Endothelial cell of umbilical vein (primary cell): ENCODE measurements at regions not wholly inside any gene's neighbourhood (a gene's known extent, or its start where the extent isn't known, plus 50 kb on each side); places are given as distances from the start of the nearest gene placed in this dataset.

Experiments used
- BruUV-seq: library from RNA; stranded (reverse); fragments of 400-500 nt; replicated peaks from 2 replicates; lab custom pipeline; 2021; lab: Mats Ljungman, UMichigan
- CTCF ChIA-PET: fragments of 300-600, 350-600 bp; sonication (Branson Sonifier 250); formaldehyde crosslinking; loops from one replicate; lab custom pipeline; 2021; ENCODE audit warnings: antibody characterized with exemption, inconsistent platforms; lab: Charles Lee
- POLR2A ChIA-PET: fragments of 300-600, 350-600 bp; sonication (Branson Sonifier 250); formaldehyde crosslinking; loops from one replicate; lab custom pipeline; 2021; ENCODE audit warnings: antibody characterized with exemption, inconsistent platforms; lab: Charles Lee
- DNase-seq: peaks from one replicate; pipeline ENCODE4 v3.0.0-alpha.2; 2011; ENCODE audit warnings: low read depth, low spot score
- FAIRE-seq: peaks from 2 replicates; lab custom pipeline; 2011; peaks lifted over from hg19 to GRCh38; lab: Jason Lieb, UNC
- H2AFZ ChIP-seq: 2 replicates; pipeline ENCODE4 v1.6.0; 2012; ENCODE audit warnings: low read depth, low read length, control low read depth, inconsistent platforms
- H3K27ac ChIP-seq: 2 replicates; pipeline ENCODE4 v1.5.1; 2011; ENCODE audit warnings: low read depth, mild to moderate bottlenecking, control low read depth, low read length, moderate library complexity; ENCODE audit not compliant: insufficient read depth
- H3K27me3 ChIP-seq, 2 experiments: 2 replicates each; pipeline versions ENCODE4 v1.6.0 to v1.6.1; 2011; ENCODE audit warnings: low read length in 2 of 2, mixed read lengths in 1 of 2; ENCODE audit not compliant: control insufficient read depth in 2 of 2, insufficient read depth in 2 of 2
- H3K36me3 ChIP-seq, 2 experiments: 2 replicates in 1 of 2; 3 replicates in 1 of 2; pipeline ENCODE4 v1.5.1; 2011; ENCODE audit warnings: low read length in 2 of 2, mild to moderate bottlenecking in 1 of 2, moderate library complexity in 1 of 2; ENCODE audit not compliant: control insufficient read depth in 2 of 2, insufficient read depth in 2 of 2; ENCODE audit errors: extremely low read depth in 1 of 2
- H3K4me1 ChIP-seq: 3 replicates; pipeline ENCODE4 v1.5.1; 2011; ENCODE audit warnings: mild to moderate bottlenecking, low read length; ENCODE audit not compliant: control insufficient read depth, insufficient read depth; ENCODE audit errors: extremely low read depth
- H3K4me2 ChIP-seq: 2 replicates; pipeline ENCODE4 v1.6.1; 2011; ENCODE audit warnings: low read length, control low read depth, mixed read lengths; ENCODE audit not compliant: insufficient read depth
- H3K4me3 ChIP-seq, 3 experiments: fragments of 200-600 bp in 1 of 3; sonication (generic), shearing (Covaris generic) in 1 of 3; replicated peaks in 1 of 3; 2 replicates each; pipeline ENCODE4 v1.5.1; 2011 to 2016; ENCODE audit warnings: control low read depth in 3 of 3, low read length in 3 of 3, mild to moderate bottlenecking in 2 of 3, inconsistent platforms in 1 of 3, low read depth in 1 of 3, moderate library complexity in 1 of 3; ENCODE audit not compliant: insufficient read depth in 1 of 3
- H3K79me2 ChIP-seq: 2 replicates; pipeline ENCODE4 v1.6.0; 2012; ENCODE audit warnings: low read length, inconsistent platforms; ENCODE audit not compliant: control insufficient read depth, insufficient read depth
- H3K9ac ChIP-seq: replicated peaks from 2 replicates; pipeline ENCODE3; 2011; ENCODE audit warnings: low read length, control low read depth; ENCODE audit not compliant: insufficient read depth; ENCODE audit errors: extremely low read depth
- H3K9me1 ChIP-seq: replicated peaks from 3 replicates; pipeline ENCODE4 v1.6.0; 2011; ENCODE audit warnings: mild to moderate bottlenecking, low read length; ENCODE audit not compliant: control insufficient read depth, insufficient read depth; ENCODE audit errors: extremely low read depth
- H3K9me3 ChIP-seq: replicated peaks from 2 replicates; pipeline ENCODE4 v1.5.1; 2012; ENCODE audit warnings: low read length, inconsistent platforms; ENCODE audit not compliant: control insufficient read depth, insufficient read depth
- H4K20me1 ChIP-seq: replicated peaks from 2 replicates; pipeline ENCODE3; 2011; ENCODE audit warnings: mild to moderate bottlenecking, low read length; ENCODE audit not compliant: control insufficient read depth, insufficient read depth; ENCODE audit errors: extremely low read depth
- FOS ChIP-seq: IDR thresholded peaks from 2 replicates; pipeline ENCODE4 v1.6.1; 2011; ENCODE audit warnings: mild to moderate bottlenecking, low read length, moderate library complexity, borderline replicate concordance; ENCODE audit not compliant: insufficient read depth
- JUN ChIP-seq: IDR thresholded peaks from 2 replicates; pipeline ENCODE4 v1.6.1; 2011; ENCODE audit warnings: borderline replicate concordance, low read depth; ENCODE audit not compliant: insufficient read length, insufficient read depth
- MYC ChIP-seq: IDR thresholded peaks from one replicate; pipeline ENCODE4 v1.6.1; 2011; ENCODE audit warnings: mild to moderate bottlenecking, low read depth, low read length
- POLR2A ChIP-seq: IDR thresholded peaks from 2 replicates; pipeline ENCODE4 v1.6.1; 2012; ENCODE audit warnings: low read depth, mild to moderate bottlenecking, control low read depth, low read length
- POLR2AphosphoS5 ChIP-seq: IDR thresholded peaks from 2 replicates; pipeline ENCODE4 v1.6.1; 2012; ENCODE audit warnings: low read depth, mild to moderate bottlenecking, control low read depth, low read length, moderate library complexity; ENCODE audit not compliant: insufficient read depth
- dilution Hi-C: fragments of 300-500 bp; cut with MboI; formaldehyde crosslinking; loops from one replicate; pipeline ENCODE4 v1.15.0; 2019; ENCODE audit warnings: low sequenced_read_pairs; ENCODE audit not compliant: extremely low pct_ligation_motif_present
- intact Hi-C: fragments of 100-400 bp; cut with micrococcal nuclease; formaldehyde crosslinking; loops from one replicate; pipeline ENCODE4 v1.10.0; 2022
- TF ChIP-seq, protein P1 (sequence below), 2 donors: IDR thresholded peaks; 1 replicate in 1 of 2; 2 replicates in 1 of 2; pipeline ENCODE4 v1.5.1; 2011; ENCODE audit warnings: low read length in 2 of 2, mild to moderate bottlenecking in 2 of 2, moderate library complexity in 2 of 2, control low read depth in 1 of 2, inconsistent platforms in 1 of 2, low read depth in 1 of 2; ENCODE audit not compliant: insufficient read depth in 1 of 2; ENCODE audit errors: extremely low read depth in 1 of 2
- TF ChIP-seq, protein P2 (sequence below): IDR thresholded peaks from 2 replicates; pipeline ENCODE4 v1.6.1; 2011; ENCODE audit not compliant: insufficient read depth, insufficient read length

DNA sequence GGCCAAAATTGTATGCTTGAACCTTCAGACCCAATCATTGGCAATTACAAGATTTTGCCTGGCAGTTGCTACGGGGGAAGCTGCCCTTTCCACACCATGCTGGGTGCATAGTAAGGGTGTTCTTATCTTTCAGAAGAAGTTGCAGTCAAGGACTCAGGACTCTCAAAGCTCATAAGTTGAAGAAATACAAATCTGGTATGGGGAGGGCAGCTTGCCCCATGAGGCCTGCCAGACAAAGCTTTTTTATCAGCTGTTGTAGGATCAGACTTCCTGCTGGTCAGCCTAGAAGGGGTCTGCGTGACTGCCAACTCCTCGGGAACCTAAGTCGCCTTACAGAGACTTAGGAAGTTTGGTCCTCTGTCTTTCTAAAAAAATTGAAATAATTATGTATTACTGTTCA, 174.9 kb upstream of the TECRL start:
- Histone ChIP-seq H3K4me3 (no peak overlapping the region), H3K9me3 (no peaks in the 10 kb centered on the region), H3K27me3 (no peaks in the 10 kb centered on the region), H3K27ac (no peak overlapping the region), H3K79me2 (no peaks in the 10 kb centered on the region), H3K36me3 (no peaks in the 10 kb centered on the region), H3K4me2 (no peak overlapping the region), H3K9me1 (no peaks in the 10 kb centered on the region), H3K4me1 (no peaks in the 10 kb centered on the region), H3K9ac (no peak overlapping the region), H4K20me1 (no peaks in the 10 kb centered on the region), H2AFZ (no peak overlapping the region)
- FAIRE-seq (no peak), DNase-seq (no peak)
- ChIA-PET CTCF (interaction anchor here (0.7 kb wide), 1 partner anchor 45 kb away, joined by 3 read pairs; no protein-coding TSS in a partner anchor), POLR2A (no interaction called here)
- dilution Hi-C loops, result no loop called here
- intact Hi-C loops, result no loop called here
- TF ChIP-seq MYC, result no peak
- TF ChIP-seq POLR2AphosphoS5, result no peak
- TF ChIP-seq JUN, result no peak
- TF ChIP-seq FOS, result no peak
- TF ChIP-seq, protein P1, sequence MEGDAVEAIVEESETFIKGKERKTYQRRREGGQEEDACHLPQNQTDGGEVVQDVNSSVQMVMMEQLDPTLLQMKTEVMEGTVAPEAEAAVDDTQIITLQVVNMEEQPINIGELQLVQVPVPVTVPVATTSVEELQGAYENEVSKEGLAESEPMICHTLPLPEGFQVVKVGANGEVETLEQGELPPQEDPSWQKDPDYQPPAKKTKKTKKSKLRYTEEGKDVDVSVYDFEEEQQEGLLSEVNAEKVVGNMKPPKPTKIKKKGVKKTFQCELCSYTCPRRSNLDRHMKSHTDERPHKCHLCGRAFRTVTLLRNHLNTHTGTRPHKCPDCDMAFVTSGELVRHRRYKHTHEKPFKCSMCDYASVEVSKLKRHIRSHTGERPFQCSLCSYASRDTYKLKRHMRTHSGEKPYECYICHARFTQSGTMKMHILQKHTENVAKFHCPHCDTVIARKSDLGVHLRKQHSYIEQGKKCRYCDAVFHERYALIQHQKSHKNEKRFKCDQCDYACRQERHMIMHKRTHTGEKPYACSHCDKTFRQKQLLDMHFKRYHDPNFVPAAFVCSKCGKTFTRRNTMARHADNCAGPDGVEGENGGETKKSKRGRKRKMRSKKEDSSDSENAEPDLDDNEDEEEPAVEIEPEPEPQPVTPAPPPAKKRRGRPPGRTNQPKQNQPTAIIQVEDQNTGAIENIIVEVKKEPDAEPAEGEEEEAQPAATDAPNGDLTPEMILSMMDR (IDR thresholded peaks at IDR 0.05; ENCODE audit: extremely low read depth in 1 of 2, insufficient read depth in 1 of 2, low read depth in 1 of 2, low read length in 2 of 2), result no peak
- TF ChIP-seq, protein P2, sequence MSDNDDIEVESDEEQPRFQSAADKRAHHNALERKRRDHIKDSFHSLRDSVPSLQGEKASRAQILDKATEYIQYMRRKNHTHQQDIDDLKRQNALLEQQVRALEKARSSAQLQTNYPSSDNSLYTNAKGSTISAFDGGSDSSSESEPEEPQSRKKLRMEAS, result no peak
- TF ChIP-seq POLR2A, result no peak
- no TSS peak for BruUV-seq
